Heart left ventricle (tissue), 16 donors: ENCODE measurements at regions not wholly inside any gene's neighbourhood (a gene's known extent, or its start where the extent isn't known, plus 50 kb on each side); places are given as distances from the start of the nearest gene placed in this dataset.

Experiments used
- ATAC-seq, 4 donors: fragments of 200-7000 bp; cut with Tn5 transposase; one replicate each; pipeline ENCODE4 v1.9.1; 2020 to 2022; ENCODE audit warnings: moderate library complexity in 4 of 4, mild to moderate bottlenecking in 3 of 4, moderate number of reproducible peaks in 1 of 4
- DNase-seq, 5 donors: peaks; one replicate each; pipeline ENCODE4 v3.0.0-alpha.2; 2020
- H3K27ac ChIP-seq, 12 donors: fragments of 200-600 bp; sonication (generic) in 4 of 12; one replicate each; pipeline versions ENCODE4 v1.5.0 to v1.8.0; 2016 to 2022; ENCODE audit warnings: mild to moderate bottlenecking in 2 of 12
- H3K27me3 ChIP-seq, 9 donors: fragments of 200-600 bp; sonication (generic) in 2 of 9; one replicate each; pipeline versions ENCODE4 v1.5.1 to v1.8.0; 2016 to 2022; ENCODE audit warnings: mild to moderate bottlenecking in 3 of 9
- H3K36me3 ChIP-seq, 9 donors: fragments of 200-600 bp; sonication (generic) in 2 of 9; one replicate each; pipeline versions ENCODE4 v1.5.0 to v1.8.0; 2018 to 2022; ENCODE audit warnings: mild to moderate bottlenecking in 2 of 9
- H3K4me1 ChIP-seq, 12 donors: fragments of 200-600 bp; sonication (generic) in 4 of 12; one replicate each; pipeline versions ENCODE4 v1.5.0 to v1.8.0; 2016 to 2022; ENCODE audit warnings: mild to moderate bottlenecking in 3 of 12
- H3K4me3 ChIP-seq, 12 donors: fragments of 200-600 bp; sonication (generic) in 4 of 12; one replicate each; pipeline versions ENCODE4 v1.5.0 to v1.8.0; 2017 to 2022; ENCODE audit warnings: mild to moderate bottlenecking in 9 of 12, moderate library complexity in 4 of 12
- H3K9me3 ChIP-seq, 12 donors: fragments of 200-600 bp; sonication (generic) in 4 of 12; one replicate each; pipeline versions ENCODE4 v1.5.0 to v1.8.0; 2016 to 2022; ENCODE audit warnings: mild to moderate bottlenecking in 1 of 12
- POLR2A ChIP-seq, 2 donors: fragments of 450-650 bp; IDR thresholded peaks; one replicate each; pipeline ENCODE4 v1.6.1; 2017; ENCODE audit warnings: antibody characterized with exemption in 2 of 2, mild to moderate bottlenecking in 2 of 2, moderate library complexity in 2 of 2
- whole genome bisulfite sequencing, 4 donors: extraction: QIAGEN DNeasy Blood & Tissue Kit in 2 of 4; methylation state at CpG; one replicate each; pipeline versions ENCODE4 v1.1.5 to v1.1.7; 2013 to 2018; 5-methylcytosine and 5-hydroxymethylcytosine counted together
- intact Hi-C, 10 donors: fragments of 100-400 bp; cut with DNase I; formaldehyde crosslinking; loops; one replicate each; pipeline versions ENCODE4 v1.11.1 to v1.14.2; 2022
- TF ChIP-seq, protein P1 (sequence below), 12 donors: fragments of 200-600 bp; sonication (generic) in 4 of 12; IDR thresholded peaks; one replicate each; pipeline versions ENCODE4 v1.5.0 to v1.8.0; 2018 to 2022; ENCODE audit warnings: antibody characterized with exemption in 12 of 12, mild to moderate bottlenecking in 5 of 12
- donor health status: ischemic (EF 13 %, LVEDD 7.1; RV severe dilation, severe dysfunction).
- donor health status: healthy with polysubstance abuse.
- donor health status: DM: no; HTN: yes; CAD: no.
- donor health status: DM: no; HTN: no; CAD: no.
- donor health status: ischemic (EF 25% LVEDD 6.9; RV normal size, moderate dysfunction).
- donor health status: ischemic (EF 25% LVEDD 5.7; RV mildly dilated, moderate dysfunction).
- donor health status: healthy.
- donor health status: DM: yes; HTN: yes; CAD: no.
- donor health status: ischemic (EF 35%, LVEDD 5.7; RV mildly dilated, moderate dysfunction).
- donor health status: nonischemic (EF 11% LVEDD 7.7; RV severe dilation, severe dysfunction).
- donor health status: DM: yes; HTN: yes; CAD: no.
- donor health status: PGD.
- donor health status: ischemic (EF 29% LVEDD 5.4; RV normal size, mild dysfunction).
- donor health status: nonischemic (EF 23%, LVEDD 6.1; RV moderate dilation, normal function).

- 77 to 80% (median 80%) methylated on average over 7 of the region's 7 CpGs for WGBS, 4 donors
- Histone ChIP-seq H3K27me3 (no peaks in the 10 kb centered on the region), H3K4me1 (peaks cover 0 to 8% (median 0%) of the 10 kb centered on the region in 12 donors), H3K36me3 (no peaks in the 10 kb centered on the region), H3K9me3 (no peaks in the 10 kb centered on the region), H3K27ac (no peak overlapping the region), H3K4me3 (no peak overlapping the region)
- intact Hi-C loops, result no loop called here
- no peak for ATAC-seq
- no peak for DNase-seq
- TF ChIP-seq POLR2A (IDR thresholded peaks at IDR 0.05), result no peak
- TF ChIP-seq, protein P1, sequence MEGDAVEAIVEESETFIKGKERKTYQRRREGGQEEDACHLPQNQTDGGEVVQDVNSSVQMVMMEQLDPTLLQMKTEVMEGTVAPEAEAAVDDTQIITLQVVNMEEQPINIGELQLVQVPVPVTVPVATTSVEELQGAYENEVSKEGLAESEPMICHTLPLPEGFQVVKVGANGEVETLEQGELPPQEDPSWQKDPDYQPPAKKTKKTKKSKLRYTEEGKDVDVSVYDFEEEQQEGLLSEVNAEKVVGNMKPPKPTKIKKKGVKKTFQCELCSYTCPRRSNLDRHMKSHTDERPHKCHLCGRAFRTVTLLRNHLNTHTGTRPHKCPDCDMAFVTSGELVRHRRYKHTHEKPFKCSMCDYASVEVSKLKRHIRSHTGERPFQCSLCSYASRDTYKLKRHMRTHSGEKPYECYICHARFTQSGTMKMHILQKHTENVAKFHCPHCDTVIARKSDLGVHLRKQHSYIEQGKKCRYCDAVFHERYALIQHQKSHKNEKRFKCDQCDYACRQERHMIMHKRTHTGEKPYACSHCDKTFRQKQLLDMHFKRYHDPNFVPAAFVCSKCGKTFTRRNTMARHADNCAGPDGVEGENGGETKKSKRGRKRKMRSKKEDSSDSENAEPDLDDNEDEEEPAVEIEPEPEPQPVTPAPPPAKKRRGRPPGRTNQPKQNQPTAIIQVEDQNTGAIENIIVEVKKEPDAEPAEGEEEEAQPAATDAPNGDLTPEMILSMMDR (IDR thresholded peaks at IDR 0.05), result no peak
Observed at GRCh38 chr12:43277651-43278540, 274.1 kb downstream of the ADAMTS20 start.

- intact Hi-C loops, result no loop called here
- DNase-seq, result no peak
- TF ChIP-seq, protein P1 (IDR thresholded peaks at IDR 0.05), result no peak
- TF ChIP-seq POLR2A (IDR thresholded peaks at IDR 0.05), result no peak
- no peak for ATAC-seq
- no peak overlapping the region for H3K4me3 ChIP-seq
- H3K36me3 ChIP-seq, result no peaks in the 10 kb centered on the region
- WGBS, 4 donors, result 72 to 81% (median 77%) methylated on average over 2 of the region's 2 CpGs
- no peak overlapping the region for H3K27ac ChIP-seq
- no peaks in the 10 kb centered on the region for H3K9me3 ChIP-seq
- no peaks in the 10 kb centered on the region for H3K4me1 ChIP-seq
- H3K27me3 ChIP-seq, result no peaks in the 10 kb centered on the region
Observed at GRCh38 chr12:43273467-43273866, 278.5 kb downstream of the ADAMTS20 start.

DNA sequence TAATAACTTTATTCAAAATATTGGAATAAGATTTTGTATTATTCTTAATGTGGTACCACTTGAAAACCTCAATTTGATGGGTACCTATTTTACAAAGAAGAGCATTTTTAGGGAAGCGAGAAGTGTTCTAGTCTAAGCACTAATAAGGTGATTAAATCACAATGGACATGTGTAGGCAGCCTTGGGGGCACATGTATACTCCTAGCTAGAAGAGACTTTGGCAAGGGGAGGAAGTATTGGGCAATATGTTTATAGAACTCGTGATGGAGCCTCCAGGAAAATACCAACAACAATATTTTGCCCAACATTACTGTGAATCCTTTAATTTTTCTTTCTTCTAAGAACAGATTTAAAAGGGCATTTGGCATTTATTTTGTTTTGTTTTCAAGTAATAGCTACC, 280.3 kb downstream of the ADAMTS20 start:
- intact Hi-C loops, result no loop called here
- no peak for ATAC-seq
- H3K27ac ChIP-seq, result no peak overlapping the region
- no peaks in the 10 kb centered on the region for H3K27me3 ChIP-seq
- DNase-seq, result no peak
- H3K9me3 ChIP-seq, result no peaks in the 10 kb centered on the region
- H3K4me1 ChIP-seq, result no peaks in the 10 kb centered on the region
- 80 to 87% (median 81%) methylated on average over 2 of the region's 2 CpGs for WGBS, 4 donors
- no peak for TF ChIP-seq POLR2A (IDR thresholded peaks at IDR 0.05)
- TF ChIP-seq, protein P1 (IDR thresholded peaks at IDR 0.05), result no peak
- no peak overlapping the region for H3K4me3 ChIP-seq
- H3K36me3 ChIP-seq, result no peaks in the 10 kb centered on the region

DNA sequence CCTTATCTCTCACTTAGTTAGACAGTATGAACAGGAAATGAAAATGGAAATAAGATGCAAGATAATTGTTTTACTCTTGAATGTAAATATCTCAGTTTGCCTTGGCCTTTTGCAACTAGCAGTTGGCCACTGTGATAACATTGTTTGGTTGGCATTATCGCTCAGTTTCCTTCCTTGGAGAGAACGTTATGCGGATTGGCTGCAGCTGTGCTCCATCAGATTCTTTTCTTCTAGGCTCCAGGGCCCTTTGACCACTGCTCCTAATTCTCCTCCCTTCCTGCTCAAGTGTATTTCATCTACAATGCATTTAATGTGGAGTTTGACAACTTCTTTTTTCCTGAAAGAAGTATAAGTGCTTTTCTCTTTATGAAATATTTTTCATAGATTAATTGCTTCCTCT, 284.2 kb downstream of the ADAMTS20 start:
- Histone ChIP-seq H3K36me3 (no peaks in the 10 kb centered on the region), H3K4me1 (no peaks in the 10 kb centered on the region), H3K4me3 (no peak overlapping the region), H3K9me3 (peaks cover 0 to 7% (median 0%) of the 10 kb centered on the region in 12 donors), H3K27me3 (no peaks in the 10 kb centered on the region), H3K27ac (no peak overlapping the region)
- intact Hi-C loops, result no loop called here
- no peak for ATAC-seq
- TF ChIP-seq, protein P1 (IDR thresholded peaks at IDR 0.05), result no peak
- no peak for TF ChIP-seq POLR2A (IDR thresholded peaks at IDR 0.05)
- 34 to 53% (median 44%) methylated on average over 3 of the region's 3 CpGs for WGBS, 4 donors
- no peak for DNase-seq
